Astrocyte (in vitro differentiated cells and primary cell): ENCODE measurements at regions not wholly inside any gene's neighbourhood (a gene's known extent, or its start where the extent isn't known, plus 50 kb on each side); places are given as distances from the start of the nearest gene placed in this dataset.

Source experiments
- DNase-seq: peaks from one replicate; pipeline ENCODE4 v3.0.0-alpha.2; 2010; ENCODE audit warnings: low read depth
- FAIRE-seq: peaks from 2 replicates; lab custom pipeline; 2011; peaks lifted over from hg19 to GRCh38; lab: Jason Lieb, UNC
- H2AFZ ChIP-seq: 2 replicates; pipeline ENCODE4 v1.6.0; 2012; ENCODE audit warnings: low read depth, low read length, inconsistent platforms
- H3K27ac ChIP-seq: 2 replicates; pipeline ENCODE4 v1.5.1; 2011; ENCODE audit warnings: low read depth, low read length, inconsistent platforms
- H3K27me3 ChIP-seq: 2 replicates; pipeline ENCODE4 v1.6.0; 2011; ENCODE audit warnings: low read length, inconsistent platforms; ENCODE audit not compliant: insufficient read depth
- H3K36me3 ChIP-seq: 2 replicates; pipeline ENCODE4 v1.5.1; 2011; ENCODE audit warnings: low read length, inconsistent platforms; ENCODE audit not compliant: insufficient read depth
- H3K4me1 ChIP-seq: 2 replicates; pipeline ENCODE4 v1.5.1; 2011; ENCODE audit warnings: low read length, inconsistent platforms; ENCODE audit not compliant: insufficient read depth
- H3K4me2 ChIP-seq: 2 replicates; pipeline ENCODE4 v1.6.0; 2012; ENCODE audit warnings: low read length, inconsistent platforms
- H3K4me3 ChIP-seq: 2 replicates; pipeline ENCODE4 v1.5.1; 2011; ENCODE audit warnings: low read depth, mild to moderate bottlenecking, low read length, inconsistent platforms; ENCODE audit not compliant: insufficient read depth
- H3K79me2 ChIP-seq: 2 replicates; pipeline ENCODE4 v1.6.0; 2012; ENCODE audit warnings: mild to moderate bottlenecking, low read length, inconsistent platforms; ENCODE audit not compliant: insufficient read depth
- H3K9ac ChIP-seq: 2 replicates; pipeline ENCODE4 v1.6.0; 2012; ENCODE audit warnings: mild to moderate bottlenecking, low read length, inconsistent platforms
- H3K9me3 ChIP-seq: 2 replicates; pipeline ENCODE4 v1.5.1; 2012; ENCODE audit warnings: low read depth, mild to moderate bottlenecking, low read length, inconsistent platforms; ENCODE audit not compliant: insufficient read depth
- H4K20me1 ChIP-seq: 2 replicates; pipeline ENCODE4 v1.6.0; 2012; ENCODE audit warnings: low read length, inconsistent platforms; ENCODE audit not compliant: insufficient read depth
- H3K27ac Mint-ChIP-seq: one replicate; pipeline ENCODE4 v1.8.0; 2021; ENCODE audit warnings: mild to moderate bottlenecking, mixed read lengths; ENCODE audit not compliant: unreplicated experiment
- H3K27me3 Mint-ChIP-seq: one replicate; pipeline ENCODE4 v1.8.0; 2021; ENCODE audit warnings: low read depth, mixed read lengths; ENCODE audit not compliant: unreplicated experiment
- H3K36me3 Mint-ChIP-seq: one replicate; pipeline ENCODE4 v1.8.0; 2021; ENCODE audit warnings: low read depth, mixed read lengths; ENCODE audit not compliant: unreplicated experiment
- H3K4me1 Mint-ChIP-seq: one replicate; pipeline ENCODE4 v1.8.0; 2021; ENCODE audit warnings: low read depth, mixed read lengths; ENCODE audit not compliant: unreplicated experiment
- H3K4me3 Mint-ChIP-seq: one replicate; pipeline ENCODE4 v1.8.0; 2021; ENCODE audit warnings: mild to moderate bottlenecking, moderate library complexity, mixed read lengths; ENCODE audit not compliant: unreplicated experiment
- H3K9me3 Mint-ChIP-seq: one replicate; pipeline ENCODE4 v1.8.0; 2021; ENCODE audit warnings: mild to moderate bottlenecking, mixed read lengths; ENCODE audit not compliant: unreplicated experiment
- CTCF ChIP-seq: IDR thresholded peaks from 2 replicates; pipeline ENCODE4 v1.5.1; 2011; ENCODE audit warnings: low read depth, mild to moderate bottlenecking, inconsistent platforms, low read length, moderate library complexity; ENCODE audit not compliant: insufficient read depth
- EZH2 ChIP-seq: IDR thresholded peaks from 2 replicates; pipeline ENCODE4 v1.6.1; 2012; ENCODE audit warnings: mild to moderate bottlenecking, low read length, inconsistent platforms; ENCODE audit not compliant: insufficient read depth

DNA sequence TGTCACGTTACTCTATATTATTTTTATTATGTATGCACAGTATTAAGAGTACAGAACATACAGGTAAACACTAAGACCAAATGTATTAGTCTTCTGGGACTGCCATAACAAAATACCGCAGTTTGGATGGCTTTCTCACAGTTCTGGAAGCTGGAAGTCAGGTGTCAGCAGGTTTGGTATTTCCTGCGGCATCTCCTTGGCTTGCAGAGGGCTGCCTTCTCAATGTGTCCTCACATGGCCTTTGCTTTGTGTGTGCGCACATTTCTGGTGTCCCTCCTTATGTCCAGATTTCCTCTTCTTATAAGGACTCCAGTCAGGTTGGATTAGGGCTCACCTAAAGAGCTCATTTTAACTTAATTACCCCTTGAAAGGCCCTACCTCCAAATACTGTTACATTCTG, 53.8 kb upstream of the CPOX start:
- Mint-ChIP-seq H3K9me3 (peaks cover 2% of the 10 kb centered on the region), H3K27me3 (no peaks in the 10 kb centered on the region), H3K4me1 (no peaks in the 10 kb centered on the region), H3K4me3 (no peak overlapping the region), H3K27ac (no peak overlapping the region), H3K36me3 (no peaks in the 10 kb centered on the region)
- no peak for TF ChIP-seq CTCF
- no peak for TF ChIP-seq EZH2
- no peak overlapping the region for H3K4me2 ChIP-seq
- no peaks in the 10 kb centered on the region for H3K36me3 ChIP-seq
- no peak overlapping the region for H3K9ac ChIP-seq
- no peak overlapping the region for H3K4me3 ChIP-seq
- H3K79me2 ChIP-seq = no peaks in the 10 kb centered on the region
- no peaks in the 10 kb centered on the region for H4K20me1 ChIP-seq
- no peak for DNase-seq
- no peak for FAIRE-seq
- no peak overlapping the region for H3K27ac ChIP-seq
- no peaks in the 10 kb centered on the region for H3K27me3 ChIP-seq
- H2AFZ ChIP-seq = no peak overlapping the region
- H3K9me3 ChIP-seq = no peaks in the 10 kb centered on the region
- H3K4me1 ChIP-seq = no peaks in the 10 kb centered on the region

GRCh38 chr3:98650971-98651779, 57.8 kb upstream of the CPOX start:
- FAIRE-seq (no peak), DNase-seq (no peak)
- Histone ChIP-seq H3K4me3 (no peak overlapping the region), H3K27ac (no peak overlapping the region), H2AFZ (no peak overlapping the region), H3K4me2 (no peak overlapping the region), H3K79me2 (no peaks in the 10 kb centered on the region), H3K36me3 (no peaks in the 10 kb centered on the region), H3K9ac (no peak overlapping the region), H4K20me1 (no peaks in the 10 kb centered on the region), H3K4me1 (no peaks in the 10 kb centered on the region), H3K9me3 (no peaks in the 10 kb centered on the region), H3K27me3 (no peaks in the 10 kb centered on the region)
- H3K4me3 Mint-ChIP-seq = no peak overlapping the region
- no peaks in the 10 kb centered on the region for H3K36me3 Mint-ChIP-seq
- no peaks in the 10 kb centered on the region for H3K4me1 Mint-ChIP-seq
- no peaks in the 10 kb centered on the region for H3K9me3 Mint-ChIP-seq
- TF ChIP-seq EZH2 (no peak), CTCF (no peak)
- H3K27ac Mint-ChIP-seq = no peak overlapping the region
- no peaks in the 10 kb centered on the region for H3K27me3 Mint-ChIP-seq

GRCh38 chr3:98651780-98652077, 58.3 kb upstream of the CPOX start:
- Mint-ChIP-seq H3K27ac (no peak overlapping the region), H3K9me3 (no peaks in the 10 kb centered on the region), H3K27me3 (no peaks in the 10 kb centered on the region), H3K4me1 (no peaks in the 10 kb centered on the region), H3K36me3 (no peaks in the 10 kb centered on the region), H3K4me3 (no peak overlapping the region)
- no peak overlapping the region for H2AFZ ChIP-seq
- H3K9me3 ChIP-seq = no peaks in the 10 kb centered on the region
- no peaks in the 10 kb centered on the region for H3K79me2 ChIP-seq
- no peak for FAIRE-seq
- H3K4me2 ChIP-seq = no peak overlapping the region
- no peak overlapping the region for H3K4me3 ChIP-seq
- no peaks in the 10 kb centered on the region for H3K36me3 ChIP-seq
- DNase-seq = no peak
- no peaks in the 10 kb centered on the region for H3K4me1 ChIP-seq
- H3K9ac ChIP-seq = no peak overlapping the region
- no peak for TF ChIP-seq EZH2
- TF ChIP-seq CTCF = no peak
- no peaks in the 10 kb centered on the region for H4K20me1 ChIP-seq
- H3K27ac ChIP-seq = no peak overlapping the region
- H3K27me3 ChIP-seq = no peaks in the 10 kb centered on the region
